Keratinocyte (primary cell): ENCODE measurements at regions not wholly inside any gene's neighbourhood (a gene's known extent, or its start where the extent isn't known, plus 50 kb on each side); places are given as distances from the start of the nearest gene placed in this dataset.

Experiments used
- EZH2 ChIP-seq: IDR thresholded peaks from one replicate; pipeline ENCODE4 v1.6.1; 2012; ENCODE audit warnings: inconsistent platforms, mild to moderate bottlenecking, low read length, moderate library complexity
- TF ChIP-seq, protein P1 (sequence below), 3 experiments: IDR thresholded peaks in 1 of 3; conservative IDR thresholded peaks in 1 of 3; optimal IDR thresholded peaks in 1 of 3; 2 replicates in 2 of 3; 3 replicates in 1 of 3; pipeline versions ENCODE3 to v1.5.1; 2011; ENCODE audit warnings: low read length in 3 of 3, mild to moderate bottlenecking in 3 of 3, moderate library complexity in 2 of 3, control low read depth in 1 of 3, inconsistent platforms in 1 of 3; ENCODE audit not compliant: insufficient read depth in 2 of 3; ENCODE audit errors: extremely low read depth in 1 of 3

GRCh38 chr4:181834071-181834470 is 409.1 kb upstream of the TENM3 start:
- TF ChIP-seq, protein P1, sequence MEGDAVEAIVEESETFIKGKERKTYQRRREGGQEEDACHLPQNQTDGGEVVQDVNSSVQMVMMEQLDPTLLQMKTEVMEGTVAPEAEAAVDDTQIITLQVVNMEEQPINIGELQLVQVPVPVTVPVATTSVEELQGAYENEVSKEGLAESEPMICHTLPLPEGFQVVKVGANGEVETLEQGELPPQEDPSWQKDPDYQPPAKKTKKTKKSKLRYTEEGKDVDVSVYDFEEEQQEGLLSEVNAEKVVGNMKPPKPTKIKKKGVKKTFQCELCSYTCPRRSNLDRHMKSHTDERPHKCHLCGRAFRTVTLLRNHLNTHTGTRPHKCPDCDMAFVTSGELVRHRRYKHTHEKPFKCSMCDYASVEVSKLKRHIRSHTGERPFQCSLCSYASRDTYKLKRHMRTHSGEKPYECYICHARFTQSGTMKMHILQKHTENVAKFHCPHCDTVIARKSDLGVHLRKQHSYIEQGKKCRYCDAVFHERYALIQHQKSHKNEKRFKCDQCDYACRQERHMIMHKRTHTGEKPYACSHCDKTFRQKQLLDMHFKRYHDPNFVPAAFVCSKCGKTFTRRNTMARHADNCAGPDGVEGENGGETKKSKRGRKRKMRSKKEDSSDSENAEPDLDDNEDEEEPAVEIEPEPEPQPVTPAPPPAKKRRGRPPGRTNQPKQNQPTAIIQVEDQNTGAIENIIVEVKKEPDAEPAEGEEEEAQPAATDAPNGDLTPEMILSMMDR (optimal IDR thresholded peaks at IDR 0.05 in 1 of 3, IDR thresholded peaks at IDR 0.05 in 1 of 3, conservative IDR thresholded peaks at IDR 0.05 in 1 of 3; ENCODE audit: extremely low read depth in 1 of 3, insufficient read depth in 2 of 3, low read length in 3 of 3), result no peak
- no peak for TF ChIP-seq EZH2
